RWPE2 (cell line): ENCODE measurements at regions not wholly inside any gene's neighbourhood (a gene's known extent, or its start where the extent isn't known, plus 50 kb on each side); places are given as distances from the start of the nearest gene placed in this dataset.

Experiments
- ATAC-seq: fragments of 200-7000 bp; cut with Tn5 transposase; 3 replicates; pipeline ENCODE4 v1.9.1; 2021; ENCODE audit warnings: low read depth
- DNase-seq: peaks from one replicate; pipeline ENCODE4 v3.0.0-alpha.2; 2020; ENCODE audit warnings: low spot score
- H3K27ac ChIP-seq: fragments of 450-650 bp; 2 replicates; pipeline ENCODE4 v1.5.1; 2017; ENCODE audit warnings: mild to moderate bottlenecking; ENCODE audit not compliant: poor library complexity, severe bottlenecking
- H3K27me3 ChIP-seq: fragments of 250-450 bp; sonication (Bioruptor Pico); 2 replicates; pipeline ENCODE4 v1.5.1; 2021; ENCODE audit warnings: mild to moderate bottlenecking, moderate library complexity; ENCODE audit not compliant: insufficient read depth, poor library complexity, severe bottlenecking
- H3K36me3 ChIP-seq: fragments of 250-450 bp; sonication (Bioruptor Pico); 2 replicates; pipeline ENCODE4 v1.5.1; 2020; ENCODE audit warnings: low read depth, mild to moderate bottlenecking, moderate library complexity
- H3K4me1 ChIP-seq: fragments of 250-450 bp; sonication (Bioruptor Pico); 2 replicates; pipeline ENCODE4 v1.5.1; 2021; ENCODE audit warnings: mild to moderate bottlenecking, moderate library complexity; ENCODE audit not compliant: insufficient read depth, poor library complexity, severe bottlenecking
- H3K4me3 ChIP-seq: fragments of 250-450 bp; sonication (Bioruptor Pico); 2 replicates; pipeline ENCODE4 v1.5.1; 2021; ENCODE audit warnings: mild to moderate bottlenecking, moderate library complexity; ENCODE audit not compliant: severe bottlenecking
- H3K9me3 ChIP-seq: fragments of 250-450 bp; sonication (Bioruptor Pico); 2 replicates; pipeline ENCODE4 v1.5.1; 2021; ENCODE audit warnings: mild to moderate bottlenecking, moderate library complexity; ENCODE audit not compliant: severe bottlenecking
- CTCF ChIP-seq: fragments of 450-650 bp; IDR thresholded peaks from one replicate; pipeline ENCODE4 v1.5.1; 2017; ENCODE audit warnings: mild to moderate bottlenecking, moderate library complexity; ENCODE audit not compliant: poor library complexity, severe bottlenecking

GRCh38 chr6:165173484-165173883 is 135.9 kb downstream of the C6orf118 start:
- TF ChIP-seq CTCF: no peak
- H3K27ac ChIP-seq: no peak overlapping the region
- H3K36me3 ChIP-seq: no peaks in the 10 kb centered on the region
- DNase-seq (no peak), ATAC-seq (no peak)
- no peak overlapping the region for H3K4me3 ChIP-seq
- H3K4me1 ChIP-seq: peaks cover 15% of the 10 kb centered on the region
- no peaks in the 10 kb centered on the region for H3K27me3 ChIP-seq
- H3K9me3 ChIP-seq: peaks cover 6% of the 10 kb centered on the region

DNA sequence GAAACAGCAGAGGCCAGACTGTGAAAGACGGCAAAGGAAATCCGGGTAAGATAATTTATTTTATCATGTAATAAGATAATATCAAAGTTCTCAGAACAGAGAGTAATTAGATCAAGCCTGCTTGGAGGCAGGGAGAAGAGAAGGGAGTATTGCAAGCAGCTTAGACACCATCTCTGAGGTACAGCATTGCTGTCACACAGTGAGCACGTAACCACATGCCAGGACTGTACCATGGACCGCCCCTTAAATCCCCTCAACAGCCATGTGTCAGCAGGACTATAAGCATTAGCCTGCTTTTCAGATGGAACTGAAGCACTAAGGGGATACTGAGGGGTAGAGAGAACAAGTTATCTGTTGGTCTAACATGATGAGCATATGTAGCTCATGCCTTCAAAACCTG is 141.5 kb downstream of the C6orf118 start:
- Histone ChIP-seq H3K27ac (no peak overlapping the region), H3K4me1 (no peaks in the 10 kb centered on the region), H3K9me3 (no peaks in the 10 kb centered on the region), H3K27me3 (no peaks in the 10 kb centered on the region), H3K4me3 (no peak overlapping the region), H3K36me3 (no peaks in the 10 kb centered on the region)
- TF ChIP-seq CTCF: no peak
- ATAC-seq: no peak
- DNase-seq: no peak

DNA sequence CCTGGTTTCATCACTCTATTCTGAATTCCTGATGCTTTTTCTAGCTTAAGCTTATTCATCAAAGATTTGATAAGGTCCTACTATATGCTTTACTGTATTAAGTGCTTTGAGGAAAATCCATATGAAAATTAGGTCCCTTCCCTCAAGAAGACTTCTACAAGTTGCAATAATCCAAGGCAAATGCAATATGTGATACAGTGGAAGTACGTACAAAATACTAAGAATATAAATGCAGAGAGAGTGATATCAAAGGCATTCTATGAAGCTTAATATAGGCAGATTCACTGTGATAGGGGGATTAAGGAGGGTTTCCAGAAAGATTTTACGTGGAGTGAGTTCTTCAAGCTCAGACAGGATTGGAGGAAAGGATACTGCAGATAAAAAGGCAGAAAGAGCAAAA is 142.1 kb downstream of the C6orf118 start:
- Histone ChIP-seq H3K4me3 (no peak overlapping the region), H3K36me3 (no peaks in the 10 kb centered on the region), H3K27ac (no peak overlapping the region), H3K9me3 (no peaks in the 10 kb centered on the region), H3K27me3 (no peaks in the 10 kb centered on the region), H3K4me1 (no peaks in the 10 kb centered on the region)
- TF ChIP-seq CTCF: no peak
- ATAC-seq (no peak), DNase-seq (no peak)

GRCh38 chr6:165163519-165163918 is 145.9 kb downstream of the C6orf118 start:
- ATAC-seq: no peak
- Histone ChIP-seq H3K36me3 (no peaks in the 10 kb centered on the region), H3K4me1 (no peaks in the 10 kb centered on the region), H3K27ac (no peak overlapping the region), H3K4me3 (no peak overlapping the region), H3K9me3 (no peaks in the 10 kb centered on the region), H3K27me3 (no peaks in the 10 kb centered on the region)
- TF ChIP-seq CTCF: no peak
- DNase-seq: no peak

DNA sequence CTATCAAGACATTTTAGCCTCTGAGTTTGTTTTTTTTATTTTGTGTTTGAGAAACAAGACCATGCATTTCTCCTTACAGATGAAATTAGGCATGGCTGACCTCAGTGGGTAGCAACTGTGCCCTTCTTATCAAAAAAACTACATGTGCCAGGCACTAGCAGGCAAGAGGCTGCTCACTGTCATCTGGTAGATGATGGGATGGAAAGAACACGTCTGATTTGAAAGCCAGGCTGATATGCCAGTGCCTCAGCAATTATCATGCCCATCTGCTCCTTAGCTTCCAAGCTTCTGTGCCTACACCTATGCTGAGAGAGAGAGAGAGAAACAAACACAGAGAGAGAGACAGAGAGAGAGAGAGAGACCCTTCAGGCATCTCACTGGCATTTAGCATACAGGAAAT is 149.9 kb downstream of the C6orf118 start:
- no peak overlapping the region for H3K27ac ChIP-seq
- ATAC-seq (no peak), DNase-seq (no peak)
- H3K27me3 ChIP-seq: no peaks in the 10 kb centered on the region
- H3K36me3 ChIP-seq: no peaks in the 10 kb centered on the region
- no peak for TF ChIP-seq CTCF
- no peaks in the 10 kb centered on the region for H3K4me1 ChIP-seq
- no peaks in the 10 kb centered on the region for H3K9me3 ChIP-seq
- no peak overlapping the region for H3K4me3 ChIP-seq
